GM18511 (cell line): ENCODE measurements at regions not wholly inside any gene's neighbourhood (a gene's known extent, or its start where the extent isn't known, plus 50 kb on each side); places are given as distances from the start of the nearest gene placed in this dataset.

Experiments used
- ATAC-seq: cut with Tn5 transposase; IDR thresholded peaks from one replicate; pipeline ENCODE4 v1.9.1; 2021; ENCODE audit warnings: mild to moderate bottlenecking, moderate library complexity; ENCODE audit not compliant: unreplicated experiment

DNA sequence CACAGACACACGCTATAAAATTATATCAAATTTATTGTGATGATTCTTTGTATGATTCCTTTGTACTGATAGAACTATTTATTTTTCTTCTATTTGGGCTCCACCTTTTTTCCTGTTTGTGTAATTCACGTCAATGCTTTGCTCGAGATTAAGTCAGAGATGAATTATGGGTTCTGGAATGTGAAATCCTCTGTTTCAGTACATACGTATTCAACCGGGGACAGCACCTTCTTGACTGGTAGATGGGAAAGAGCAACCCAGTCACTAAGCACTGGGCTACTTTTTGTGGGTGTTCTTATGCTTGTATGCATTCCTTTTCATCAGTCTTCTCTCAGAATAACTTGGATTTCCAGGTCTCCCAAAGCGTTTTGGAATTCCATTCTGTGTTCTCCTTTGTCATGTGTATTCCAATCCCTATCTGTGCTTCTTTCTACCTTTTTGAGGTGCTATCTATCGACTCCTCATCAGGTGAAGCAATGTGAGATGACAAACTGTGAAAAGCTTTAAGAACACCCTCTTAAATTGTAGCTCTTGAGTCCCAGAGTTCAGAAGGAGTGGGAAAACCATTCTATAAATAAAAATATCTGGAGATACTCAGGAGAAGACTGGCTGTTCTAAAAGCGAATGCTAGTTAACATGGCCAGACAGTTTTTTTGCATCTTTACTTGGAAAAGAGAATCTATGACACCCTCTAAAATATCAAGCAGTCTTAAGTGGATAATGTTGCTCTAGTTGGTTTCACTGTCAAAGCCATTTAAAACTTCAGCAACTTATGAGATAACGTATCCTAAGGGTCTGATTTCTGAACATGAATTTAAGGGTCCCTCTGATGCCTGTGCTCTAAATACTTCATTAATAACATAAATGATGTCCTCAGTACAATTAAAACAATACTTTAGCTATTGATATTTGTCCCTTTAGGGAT is 197.7 kb upstream of the PREP start:
- no peak for ATAC-seq

- ATAC-seq: no peak
These were observed 195.4 kb upstream of the PREP start for GRCh38 chr6:105598264-105598663.

GRCh38 chr6:105596284-105596755 is 193.4 kb upstream of the PREP start:
- ATAC-seq: no peak

GRCh38 chr6:105595829-105596228 is 192.9 kb upstream of the PREP start:
- ATAC-seq: no peak

GRCh38 chr6:105594821-105595220 is 191.9 kb upstream of the PREP start:
- no peak for ATAC-seq

- no peak for ATAC-seq
These were observed 191.2 kb upstream of the PREP start for GRCh38 chr6:105593805-105594671.

GRCh38 chr6:105593056-105593690 is 190.3 kb upstream of the PREP start:
- ATAC-seq: no peak

DNA sequence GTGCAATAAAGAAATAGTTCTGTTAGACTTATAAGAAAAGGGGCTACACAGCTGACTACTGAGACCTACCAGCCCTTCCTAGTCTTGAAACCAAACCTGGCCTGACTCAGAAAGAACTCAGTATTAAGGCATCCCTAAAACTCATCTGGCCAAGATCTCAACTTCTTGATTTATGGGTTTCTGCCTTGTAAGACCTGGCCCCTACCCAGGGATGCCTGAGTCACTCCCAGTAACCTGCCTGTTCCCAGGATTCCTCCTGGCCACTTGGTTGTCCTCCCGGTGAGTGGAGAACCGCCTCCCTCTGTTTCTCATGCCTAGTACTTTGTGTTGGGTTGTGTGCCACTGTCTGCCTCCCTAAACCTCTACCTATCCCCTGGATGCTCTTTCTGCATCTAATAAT is 189.4 kb upstream of the PREP start:
- ATAC-seq: no peak

DNA sequence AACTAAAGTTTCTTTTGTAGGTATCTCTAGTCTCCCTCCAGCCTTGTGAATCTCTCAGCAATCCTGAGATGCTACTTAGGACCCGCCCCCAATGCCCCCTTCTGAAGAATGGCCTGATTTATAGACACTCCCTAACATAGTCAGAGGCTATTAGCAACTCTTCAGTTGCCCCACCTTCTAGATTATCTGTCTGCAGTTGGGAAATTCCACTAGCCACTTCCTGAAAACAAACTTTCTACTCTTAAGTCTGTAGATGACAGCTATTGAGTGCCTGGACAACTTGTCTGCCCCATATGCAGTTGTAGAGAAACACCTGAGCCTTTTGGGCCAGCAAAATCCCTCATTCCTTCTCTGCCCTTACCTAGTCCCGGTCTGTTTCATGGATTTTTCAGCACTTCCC is 188.2 kb upstream of the PREP start:
- peak; percentile 97 for ATAC-seq

DNA sequence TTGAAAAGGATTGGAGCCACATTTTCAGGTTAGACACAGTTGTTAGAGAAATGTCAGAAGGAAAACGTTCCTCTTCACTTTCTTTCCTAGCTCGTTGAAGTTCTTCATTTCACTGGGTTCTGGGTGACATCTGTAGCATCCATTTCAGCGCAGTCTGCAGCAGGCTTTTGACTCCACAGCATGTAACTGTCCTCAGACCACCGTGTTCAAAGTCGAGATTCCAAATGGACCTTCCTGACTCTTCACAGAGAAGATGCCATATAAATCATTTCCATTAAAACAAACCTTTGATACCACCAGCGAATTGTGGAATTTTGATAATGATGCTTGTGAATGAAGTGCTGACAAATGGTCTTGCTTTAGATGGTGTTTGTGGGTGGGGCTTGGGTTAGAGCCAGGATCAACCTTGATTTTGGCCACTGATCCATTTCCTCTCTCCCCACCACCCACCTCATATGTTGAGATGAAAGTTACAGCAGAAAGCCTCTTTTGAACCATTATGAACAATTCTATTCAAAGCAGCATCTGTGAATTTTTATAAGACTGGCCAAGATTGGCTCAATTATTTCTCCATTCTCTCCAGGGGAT is 185.3 kb upstream of the PREP start:
- ATAC-seq: no peak

DNA sequence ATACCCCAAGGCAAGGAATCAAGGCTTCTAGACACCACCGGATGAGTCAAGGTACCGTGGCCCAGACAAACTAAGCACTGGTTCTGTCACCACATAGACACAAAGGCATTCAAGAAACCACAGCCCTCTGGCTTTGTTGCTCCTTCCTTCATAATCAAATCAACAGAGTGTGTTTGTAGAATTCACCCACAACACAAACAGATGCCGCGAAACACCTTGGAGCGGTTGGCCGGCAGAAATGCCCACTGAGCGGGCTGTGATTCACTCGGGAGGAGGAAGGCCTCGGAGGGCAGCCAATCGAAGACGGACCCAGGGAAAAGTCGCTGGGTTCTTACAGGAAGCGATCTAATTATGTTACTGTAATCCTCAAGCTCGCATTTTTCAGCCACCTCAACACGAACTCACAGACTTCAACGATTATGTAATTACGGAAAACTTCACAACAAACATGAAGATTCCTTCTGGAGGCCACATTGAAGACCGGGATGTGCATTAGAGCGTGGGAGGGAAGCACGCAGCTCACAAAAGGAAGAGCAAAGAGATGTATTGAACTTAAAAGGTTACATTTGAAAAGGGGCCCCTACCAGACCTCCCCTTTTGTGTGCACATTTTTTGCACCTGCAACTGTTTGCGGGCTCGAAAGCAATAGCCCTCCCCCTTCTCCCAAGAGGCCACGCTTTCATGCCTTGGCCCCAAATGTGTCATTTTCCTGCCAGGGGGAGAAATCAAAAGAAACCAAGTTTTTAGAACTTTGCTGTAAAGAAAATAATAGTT is 184.7 kb upstream of the PREP start:
- no peak for ATAC-seq

DNA sequence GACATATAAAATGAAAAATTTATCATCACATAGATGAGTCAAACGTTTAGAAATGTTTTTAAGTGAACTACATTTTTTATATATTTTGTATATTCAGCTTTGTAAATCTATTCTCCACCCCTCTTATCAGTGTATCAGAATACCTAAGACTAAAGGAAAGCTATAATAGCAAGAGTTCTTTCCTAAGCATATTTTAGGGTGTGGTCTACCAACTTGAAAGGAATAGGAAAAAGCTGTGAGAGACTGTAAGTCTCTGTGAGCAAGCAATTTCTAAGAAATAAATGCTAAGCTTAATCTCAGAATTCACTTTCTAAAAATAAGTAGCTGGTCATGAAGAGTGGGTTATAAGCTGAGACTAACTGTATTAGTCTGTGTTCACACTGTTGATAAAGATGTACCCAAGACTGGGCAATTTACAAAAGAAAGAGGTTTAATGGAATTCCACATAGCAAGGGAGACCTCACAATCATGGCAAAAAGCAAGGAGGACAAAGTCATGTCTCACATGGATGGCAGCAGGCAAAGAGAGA is 175.4 kb upstream of the PREP start:
- no peak for ATAC-seq

DNA sequence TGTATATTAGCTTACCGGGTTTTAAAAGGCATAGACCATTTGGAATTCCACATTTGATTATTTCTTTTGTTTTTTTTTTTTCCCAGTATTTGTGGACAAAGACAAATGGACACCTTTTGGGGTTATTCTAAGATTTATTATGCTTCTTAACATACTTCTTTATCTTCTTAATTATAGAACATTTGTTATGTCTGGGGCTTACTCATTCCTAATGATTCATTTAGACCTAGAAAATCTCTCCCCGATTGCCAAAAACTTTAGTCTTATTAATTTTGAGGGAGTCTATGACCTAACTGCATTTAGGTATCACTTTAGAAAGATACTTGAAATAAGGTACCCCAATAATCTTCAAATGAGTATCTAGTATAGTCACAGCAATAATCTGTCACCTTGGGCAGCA is 170.7 kb upstream of the PREP start:
- no peak for ATAC-seq

- ATAC-seq: no peak
These were observed 170.3 kb upstream of the PREP start for GRCh38 chr6:105573138-105573537.

DNA sequence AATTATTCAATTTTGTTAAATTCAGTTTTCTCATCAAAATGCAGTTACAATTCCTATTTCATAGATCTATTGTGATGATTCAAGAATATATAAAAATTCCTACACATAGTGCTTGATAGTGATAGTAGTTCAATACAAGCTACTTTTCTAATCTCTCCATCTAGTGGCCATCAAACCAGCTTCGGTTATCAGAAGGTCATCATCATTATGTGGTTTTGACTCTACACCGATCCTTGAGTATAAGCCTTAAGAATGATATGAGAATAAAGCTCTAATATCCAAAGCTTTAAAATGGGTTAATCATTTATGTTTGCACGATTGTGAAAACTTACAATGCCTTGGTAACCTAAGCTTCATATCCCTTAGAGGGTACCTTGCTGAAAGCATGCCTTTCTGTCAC is 167.5 kb upstream of the PREP start:
- ATAC-seq: no peak

- ATAC-seq: no peak
These were observed 166.8 kb upstream of the PREP start for GRCh38 chr6:105569706-105570105.

- ATAC-seq: no peak
These were observed 165.9 kb upstream of the PREP start for GRCh38 chr6:105568751-105569150.

DNA sequence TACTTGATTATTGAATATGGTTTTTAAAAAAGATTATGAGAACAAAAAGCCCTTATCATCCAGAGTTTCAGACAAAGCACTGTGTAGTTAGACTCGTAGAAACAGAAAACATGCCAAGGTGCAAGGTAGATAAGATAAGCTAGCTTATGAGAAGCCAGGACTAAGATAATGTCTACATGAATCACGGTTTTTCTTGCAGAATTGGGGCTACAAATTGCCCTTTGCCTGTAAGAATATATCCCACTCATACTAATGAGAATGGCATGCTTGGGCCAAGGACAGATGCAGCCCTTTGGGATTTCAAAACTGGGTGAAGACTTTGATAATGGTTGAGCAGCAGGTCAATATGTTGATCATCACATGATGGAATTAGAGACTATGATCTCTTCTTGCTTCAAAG is 165.3 kb upstream of the PREP start:
- ATAC-seq: no peak

DNA sequence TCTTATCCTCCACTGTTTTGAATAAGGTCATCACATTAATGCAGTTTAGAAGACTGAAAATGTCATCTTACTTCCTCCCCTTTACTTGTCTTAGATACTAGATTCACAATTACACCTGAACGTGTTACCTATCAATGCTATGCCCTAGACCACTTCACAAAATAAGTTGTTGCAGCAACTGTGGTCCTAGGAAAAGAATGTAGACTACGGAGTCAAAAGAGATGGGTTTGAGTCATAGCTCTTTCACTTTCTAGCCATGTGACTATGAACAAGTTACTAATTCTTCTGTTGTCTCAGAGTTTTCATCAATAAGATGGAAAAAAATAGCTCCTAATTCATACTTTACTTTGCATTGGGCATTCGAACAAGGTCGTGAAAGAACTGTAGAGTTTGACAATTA is 164.3 kb upstream of the PREP start:
- ATAC-seq: no peak

DNA sequence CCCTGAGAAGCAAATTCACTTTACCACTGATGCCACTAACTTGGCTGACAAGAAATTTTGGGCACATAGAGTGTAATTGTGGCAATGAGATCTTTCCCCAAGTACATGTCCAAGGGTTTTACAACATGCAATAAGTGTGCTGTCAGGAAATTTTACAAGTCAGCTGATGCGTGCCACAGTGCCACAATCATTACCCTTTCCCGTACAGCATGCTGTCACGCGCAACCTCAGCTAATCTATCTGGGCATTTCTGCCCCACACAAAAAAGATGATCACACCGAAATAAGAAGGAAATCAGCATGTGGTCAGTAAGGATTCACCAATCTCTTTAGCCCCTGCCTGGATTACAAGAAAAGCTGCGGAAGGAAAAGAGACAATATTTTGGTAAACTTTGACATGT is 163.6 kb upstream of the PREP start:
- ATAC-seq: no peak
